Neural progenitor cell (in vitro differentiated cells): ENCODE measurements at regions not wholly inside any gene's neighbourhood (a gene's known extent, or its start where the extent isn't known, plus 50 kb on each side); places are given as distances from the start of the nearest gene placed in this dataset.

Experiments used
- DNase-seq: peaks from one replicate; pipeline ENCODE4 v3.0.0-alpha.2; 2016; ENCODE audit warnings: low spot score
- H2AFZ ChIP-seq: fragments of 200-600 bp; sonication (generic); replicated peaks from 2 replicates; pipeline ENCODE4 v1.6.1; 2016; ENCODE audit warnings: antibody characterized with exemption
- H3F3A ChIP-seq: fragments of 200-600 bp; sonication (generic); 2 replicates; pipeline ENCODE4 v1.6.1; 2016; ENCODE audit warnings: antibody characterized with exemption, low read depth
- H3K27ac ChIP-seq: fragments of 200-600 bp; sonication (generic); 2 replicates; pipeline ENCODE4 v1.5.1; 2016; ENCODE audit warnings: mild to moderate bottlenecking
- H3K27me3 ChIP-seq: fragments of 200-600 bp; sonication (generic); 2 replicates; pipeline ENCODE4 v1.6.1; 2016; ENCODE audit warnings: mild to moderate bottlenecking, moderate library complexity
- H3K36me3 ChIP-seq: fragments of 200-600 bp; sonication (generic); 2 replicates; pipeline ENCODE4 v1.5.1; 2016
- H3K4me1 ChIP-seq: fragments of 200-600 bp; sonication (generic); 2 replicates; pipeline ENCODE4 v1.6.1; 2016; ENCODE audit warnings: mixed run types
- H3K4me2 ChIP-seq: fragments of 200-600 bp; sonication (generic); 2 replicates; pipeline ENCODE4 v1.6.1; 2016
- H3K4me3 ChIP-seq: fragments of 200-600 bp; sonication (generic); 2 replicates; pipeline ENCODE4 v1.5.1; 2016
- H3K79me2 ChIP-seq: fragments of 200-600 bp; sonication (generic); 2 replicates; pipeline ENCODE4 v1.6.1; 2016; ENCODE audit warnings: low read depth
- H3K9ac ChIP-seq: fragments of 200-600 bp; sonication (generic); 2 replicates; pipeline ENCODE4 v1.6.1; 2016
- H3K9me3 ChIP-seq: fragments of 200-600 bp; sonication (generic); 2 replicates; pipeline ENCODE4 v1.5.1; 2016; ENCODE audit warnings: low read depth
- H4K20me1 ChIP-seq: fragments of 200-600 bp; sonication (generic); 2 replicates; pipeline ENCODE4 v1.6.1; 2016; ENCODE audit warnings: low read depth
- H3K27ac Mint-ChIP-seq: 3 replicates; pipeline ENCODE4 v1.8.0; 2021; ENCODE audit warnings: mixed read lengths
- H3K27me3 Mint-ChIP-seq: 2 replicates; pipeline ENCODE4 v1.8.0; 2022; ENCODE audit warnings: low read depth, mild to moderate bottlenecking, inconsistent platforms, moderate library complexity, mixed read lengths; ENCODE audit not compliant: insufficient read depth
- H3K36me3 Mint-ChIP-seq: 3 replicates; pipeline ENCODE4 v1.8.0; 2021; ENCODE audit warnings: mixed read lengths
- H3K4me1 Mint-ChIP-seq: 3 replicates; pipeline ENCODE4 v1.8.0; 2021; ENCODE audit warnings: mixed read lengths
- H3K4me3 Mint-ChIP-seq: 3 replicates; pipeline ENCODE4 v1.8.0; 2021; ENCODE audit warnings: mild to moderate bottlenecking, moderate library complexity, mixed read lengths
- H3K9me3 Mint-ChIP-seq: 3 replicates; pipeline ENCODE4 v1.8.0; 2020; ENCODE audit warnings: mixed read lengths
- EZH2 ChIP-seq: fragments of 200-600 bp; sonication (generic); IDR thresholded peaks from 2 replicates; pipeline ENCODE4 v1.6.1; 2017; ENCODE audit warnings: antibody characterized with exemption, mild to moderate bottlenecking, moderate library complexity
- EZH2phosphoT487 ChIP-seq: fragments of 200-600 bp; sonication (generic); IDR thresholded peaks from 2 replicates; pipeline ENCODE4 v1.6.1; 2017; ENCODE audit warnings: antibody characterized with exemption
- TF ChIP-seq, protein P1 (sequence below): fragments of 200-600 bp; sonication (generic); IDR thresholded peaks from 2 replicates; pipeline ENCODE4 v1.5.1; 2017; ENCODE audit warnings: antibody characterized with exemption, mild to moderate bottlenecking

DNA sequence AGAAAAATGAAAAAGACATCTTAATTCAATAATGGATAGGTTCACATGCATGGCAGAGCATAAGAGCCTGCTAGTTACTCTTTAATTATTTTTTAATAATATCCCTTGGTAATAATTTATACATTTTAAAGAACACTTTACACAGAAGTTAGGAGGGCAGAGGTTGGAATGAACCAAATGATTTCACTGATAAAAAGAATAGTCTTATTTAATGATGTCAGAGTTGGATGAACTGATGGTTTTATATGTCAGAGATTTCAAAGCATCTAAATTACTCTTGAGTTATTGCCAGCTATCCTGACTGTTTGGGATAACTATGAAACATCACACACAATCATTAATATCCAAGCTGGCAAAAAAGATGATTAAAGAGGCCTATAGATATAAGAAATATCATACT lies 244.8 kb downstream of the CSNK1G3 start:
- Histone ChIP-seq H3F3A (no peaks in the 10 kb centered on the region), H3K4me2 (no peak overlapping the region), H3K4me1 (peaks cover 28% of the 10 kb centered on the region), H3K79me2 (no peaks in the 10 kb centered on the region), H3K27ac (no peak overlapping the region), H3K27me3 (no peaks in the 10 kb centered on the region), H2AFZ (no peak overlapping the region), H4K20me1 (no peaks in the 10 kb centered on the region), H3K36me3 (no peaks in the 10 kb centered on the region), H3K9me3 (peaks cover 13% of the 10 kb centered on the region), H3K9ac (no peak overlapping the region), H3K4me3 (no peak overlapping the region)
- no peak for DNase-seq
- Mint-ChIP-seq H3K27ac (peak overlapping the region; percentile 62), H3K36me3 (peaks cover 8% of the 10 kb centered on the region), H3K9me3 (peaks cover 15% of the 10 kb centered on the region), H3K4me3 (no peak overlapping the region), H3K4me1 (peaks cover 54% of the 10 kb centered on the region), H3K27me3 (peaks cover 2% of the 10 kb centered on the region)
- TF ChIP-seq, protein P1, sequence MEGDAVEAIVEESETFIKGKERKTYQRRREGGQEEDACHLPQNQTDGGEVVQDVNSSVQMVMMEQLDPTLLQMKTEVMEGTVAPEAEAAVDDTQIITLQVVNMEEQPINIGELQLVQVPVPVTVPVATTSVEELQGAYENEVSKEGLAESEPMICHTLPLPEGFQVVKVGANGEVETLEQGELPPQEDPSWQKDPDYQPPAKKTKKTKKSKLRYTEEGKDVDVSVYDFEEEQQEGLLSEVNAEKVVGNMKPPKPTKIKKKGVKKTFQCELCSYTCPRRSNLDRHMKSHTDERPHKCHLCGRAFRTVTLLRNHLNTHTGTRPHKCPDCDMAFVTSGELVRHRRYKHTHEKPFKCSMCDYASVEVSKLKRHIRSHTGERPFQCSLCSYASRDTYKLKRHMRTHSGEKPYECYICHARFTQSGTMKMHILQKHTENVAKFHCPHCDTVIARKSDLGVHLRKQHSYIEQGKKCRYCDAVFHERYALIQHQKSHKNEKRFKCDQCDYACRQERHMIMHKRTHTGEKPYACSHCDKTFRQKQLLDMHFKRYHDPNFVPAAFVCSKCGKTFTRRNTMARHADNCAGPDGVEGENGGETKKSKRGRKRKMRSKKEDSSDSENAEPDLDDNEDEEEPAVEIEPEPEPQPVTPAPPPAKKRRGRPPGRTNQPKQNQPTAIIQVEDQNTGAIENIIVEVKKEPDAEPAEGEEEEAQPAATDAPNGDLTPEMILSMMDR = no peak
- TF ChIP-seq EZH2 (no peak), EZH2phosphoT487 (no peak)

DNA sequence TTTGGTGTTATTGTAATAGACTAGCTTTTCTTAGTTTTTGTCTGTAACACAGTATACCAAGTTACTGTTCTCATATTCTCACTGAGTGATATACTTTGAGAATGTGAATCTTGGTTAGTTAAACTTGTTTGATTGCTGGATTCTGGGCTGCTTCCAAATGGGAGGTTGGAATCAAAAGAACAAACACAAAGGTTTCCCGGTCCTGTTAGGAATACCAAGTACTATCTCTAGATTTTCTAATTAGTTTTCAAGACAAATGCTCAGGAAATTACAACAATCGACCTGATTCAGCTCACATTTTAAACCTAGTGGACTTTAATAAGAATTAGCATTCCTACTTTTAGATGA lies 244.3 kb downstream of the CSNK1G3 start:
- Histone ChIP-seq H3K4me1 (peaks cover 28% of the 10 kb centered on the region), H3K79me2 (no peaks in the 10 kb centered on the region), H3K27me3 (no peaks in the 10 kb centered on the region), H3F3A (no peaks in the 10 kb centered on the region), H2AFZ (peak overlapping the region; percentile 39), H3K9me3 (peaks cover 13% of the 10 kb centered on the region), H4K20me1 (no peaks in the 10 kb centered on the region), H3K4me3 (no peak overlapping the region), H3K27ac (no peak overlapping the region), H3K9ac (no peak overlapping the region), H3K4me2 (peak overlapping the region; percentile 23), H3K36me3 (no peaks in the 10 kb centered on the region)
- TF ChIP-seq EZH2phosphoT487 = no peak
- TF ChIP-seq, protein P1 = no peak
- TF ChIP-seq EZH2 = no peak
- peak overlapping the region; percentile 96 for H3K27ac Mint-ChIP-seq
- DNase-seq = no peak
- H3K9me3 Mint-ChIP-seq = peaks cover 15% of the 10 kb centered on the region
- H3K36me3 Mint-ChIP-seq = peaks cover 8% of the 10 kb centered on the region
- peaks cover 2% of the 10 kb centered on the region for H3K27me3 Mint-ChIP-seq
- peaks cover 57% of the 10 kb centered on the region for H3K4me1 Mint-ChIP-seq
- H3K4me3 Mint-ChIP-seq = no peak overlapping the region

DNA sequence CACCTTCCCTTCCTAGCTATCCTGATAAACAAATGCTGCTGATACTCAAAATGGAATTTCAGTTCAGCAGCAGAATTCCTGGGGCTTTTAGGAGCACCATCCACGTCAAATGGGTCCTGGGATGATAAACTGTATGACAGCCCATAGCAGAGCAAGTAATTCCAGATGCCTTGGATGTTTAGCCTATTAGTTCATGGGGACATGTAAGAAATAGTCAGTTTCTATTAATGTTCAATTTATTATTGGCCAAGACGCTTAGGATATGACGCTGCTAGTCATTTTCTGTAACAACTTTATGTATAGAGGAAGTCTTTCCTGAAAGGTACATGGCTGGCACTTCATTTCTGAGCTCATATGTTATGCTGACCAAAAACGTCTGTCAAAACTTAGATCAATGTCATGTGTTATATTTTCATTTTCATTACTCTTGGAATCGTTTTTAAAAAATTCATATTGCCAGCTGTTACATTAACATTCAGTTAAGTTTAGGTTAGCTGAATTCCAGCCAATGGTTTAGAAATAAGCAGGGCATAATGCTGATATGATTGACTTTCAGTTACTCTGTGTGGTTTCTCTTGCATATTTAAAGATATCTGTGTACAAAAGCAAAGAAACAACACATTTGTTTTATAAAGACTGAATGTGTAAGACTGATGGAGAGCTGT lies 243.8 kb downstream of the CSNK1G3 start:
- no peaks in the 10 kb centered on the region for H4K20me1 ChIP-seq
- H3K27ac Mint-ChIP-seq = peak overlapping the region; percentile 96
- TF ChIP-seq, protein P1 = no peak
- TF ChIP-seq EZH2 = no peak
- TF ChIP-seq EZH2phosphoT487 = no peak
- H3K36me3 ChIP-seq = no peaks in the 10 kb centered on the region
- peak overlapping the region; percentile 90 for H2AFZ ChIP-seq
- peaks cover 13% of the 10 kb centered on the region for H3K9me3 ChIP-seq
- H3K4me3 ChIP-seq = no peak overlapping the region
- DNase-seq = no peak
- peaks cover 28% of the 10 kb centered on the region for H3K4me1 ChIP-seq
- H3K27me3 ChIP-seq = no peaks in the 10 kb centered on the region
- H3K27me3 Mint-ChIP-seq = peaks cover 2% of the 10 kb centered on the region
- H3K79me2 ChIP-seq = no peaks in the 10 kb centered on the region
- peak overlapping the region; percentile 23 for H3K4me2 ChIP-seq
- H3K9ac ChIP-seq = no peak overlapping the region
- peak overlapping the region; percentile 69 for H3K4me3 Mint-ChIP-seq
- peaks cover 8% of the 10 kb centered on the region for H3K36me3 Mint-ChIP-seq
- peaks cover 2% of the 10 kb centered on the region for H3F3A ChIP-seq
- peaks cover 15% of the 10 kb centered on the region for H3K9me3 Mint-ChIP-seq
- no peak overlapping the region for H3K27ac ChIP-seq
- peaks cover 60% of the 10 kb centered on the region for H3K4me1 Mint-ChIP-seq
